ENCODE measurements at regions not wholly inside any gene's neighbourhood (a gene's known extent, or its start where the extent isn't known, plus 50 kb on each side); places are given as distances from the start of the nearest gene placed in this dataset.
"Not testable (repeated sequence)": the region's sequence is repeated elsewhere in the genome, so short reads cannot be mapped to it uniquely, and the experiment has no call there.

DNA sequence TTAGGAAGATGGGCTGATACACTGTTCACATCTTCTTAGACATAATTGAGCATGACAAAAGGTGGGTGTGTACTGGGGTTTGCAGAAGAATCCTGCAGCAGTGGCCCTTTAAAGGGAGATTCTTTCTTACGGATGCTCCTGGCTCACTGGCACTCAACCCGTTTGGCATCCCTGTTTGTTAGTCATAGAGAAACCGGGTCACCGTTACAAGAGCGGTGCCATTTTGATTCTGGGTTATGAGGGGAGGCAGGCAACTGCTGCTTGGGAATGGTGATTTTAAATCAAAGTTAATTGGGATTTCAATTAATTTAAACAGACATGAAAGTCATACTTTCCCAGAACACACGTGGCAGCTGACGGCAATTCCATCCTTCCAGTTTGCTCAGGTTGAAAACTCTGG is 245.8 kb downstream of the AACS start:
- no peak for DNase-seq (ENCODE audit: low spot score)

DNA sequence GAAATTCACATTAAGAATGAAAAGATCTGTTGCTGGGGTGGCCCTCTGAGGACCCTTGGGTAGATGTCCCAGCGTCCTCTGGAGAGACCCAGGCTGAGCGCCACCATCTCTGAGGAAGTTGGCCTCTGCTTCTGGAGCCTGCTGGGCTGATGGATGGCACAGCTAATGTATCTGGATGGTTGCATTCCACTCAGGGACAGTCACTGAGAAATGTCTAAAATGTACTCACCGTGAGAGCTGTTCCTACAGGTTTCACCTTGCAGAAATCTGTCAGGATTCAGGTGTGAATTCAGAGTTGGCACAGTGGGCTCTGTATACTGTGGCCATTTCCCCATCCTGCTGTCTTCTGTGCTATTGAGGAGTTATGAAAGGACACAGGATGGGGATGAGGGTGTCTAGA is 247.2 kb downstream of the AACS start:
- DNase-seq (ENCODE audit: low spot score) = no peak

DNA sequence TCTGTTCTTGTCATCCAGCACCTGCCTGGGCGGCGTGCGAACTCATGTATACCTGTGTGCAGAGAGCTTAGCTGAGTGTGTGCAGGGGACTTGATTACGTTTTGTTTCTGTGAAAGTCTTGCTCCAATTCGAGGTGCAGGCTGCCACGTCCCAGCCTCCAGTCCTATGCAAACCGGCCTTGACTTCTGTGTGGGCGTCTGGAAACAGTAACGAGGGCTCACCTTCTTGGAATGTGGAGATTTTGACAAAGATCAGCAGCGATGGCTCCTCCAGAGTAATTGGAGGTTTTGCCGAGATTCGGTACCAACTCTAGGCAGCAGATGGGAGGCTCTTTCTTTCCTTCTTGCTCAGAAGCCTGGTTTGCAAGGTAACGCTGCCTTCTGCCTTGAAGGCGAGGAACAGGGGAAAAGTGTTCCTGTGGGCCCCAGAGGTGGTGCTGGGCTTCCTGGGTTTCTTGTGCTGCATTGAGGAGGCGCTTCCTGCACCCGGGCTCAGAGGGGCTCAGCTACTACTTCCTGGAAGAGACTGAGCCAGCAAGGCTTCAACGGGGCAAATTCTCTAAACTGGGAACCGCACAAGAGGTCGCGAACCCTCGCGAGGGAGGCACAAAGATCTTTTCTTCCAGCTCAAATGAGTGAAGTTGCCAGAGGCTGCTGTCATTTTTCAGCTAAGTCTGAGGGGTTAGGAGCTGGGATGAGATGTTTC is 249.0 kb downstream of the AACS start:
- no peak for DNase-seq (ENCODE audit: low spot score)

DNA sequence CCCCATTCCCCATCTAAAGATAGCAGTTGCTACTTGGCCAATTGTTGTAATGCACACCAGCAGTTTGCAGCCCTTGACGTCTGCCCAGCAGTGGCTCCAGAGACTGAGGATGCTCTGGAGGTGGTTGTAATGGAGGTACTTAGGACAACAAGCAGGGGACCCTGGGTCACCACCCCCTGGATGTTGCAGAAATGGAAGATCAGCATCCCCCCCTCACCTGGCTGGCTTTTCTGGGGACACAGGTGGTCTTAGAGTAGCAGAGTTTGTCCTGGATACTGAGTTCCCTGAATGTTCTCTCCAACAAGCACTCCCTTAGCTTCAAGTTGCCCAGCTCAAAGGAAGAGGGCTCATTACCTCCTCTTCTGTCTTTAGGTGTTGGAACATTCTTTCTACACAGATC is 250.5 kb downstream of the AACS start:
- no peak for DNase-seq (ENCODE audit: low spot score)

DNA sequence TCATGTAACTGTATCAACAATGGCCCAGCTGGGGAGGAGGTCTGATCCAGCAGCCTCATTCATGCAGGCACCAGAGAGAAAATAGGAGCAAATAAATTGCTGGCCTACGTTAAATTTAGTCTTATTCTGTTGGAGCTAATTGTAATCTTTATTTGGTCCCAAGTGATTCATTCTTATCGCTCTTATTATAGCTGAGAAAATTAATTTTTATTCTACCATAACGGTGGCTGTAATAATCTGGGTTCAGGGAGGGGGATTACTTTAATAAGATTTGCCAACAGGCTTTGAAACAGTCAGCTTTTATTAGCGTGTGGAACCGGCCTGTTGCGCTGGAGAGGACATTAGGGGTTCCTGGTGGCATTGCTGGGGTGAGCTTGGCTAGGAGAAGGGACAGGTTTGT is 254.9 kb downstream of the AACS start:
- DNase-seq (ENCODE audit: low spot score) = no peak

DNA sequence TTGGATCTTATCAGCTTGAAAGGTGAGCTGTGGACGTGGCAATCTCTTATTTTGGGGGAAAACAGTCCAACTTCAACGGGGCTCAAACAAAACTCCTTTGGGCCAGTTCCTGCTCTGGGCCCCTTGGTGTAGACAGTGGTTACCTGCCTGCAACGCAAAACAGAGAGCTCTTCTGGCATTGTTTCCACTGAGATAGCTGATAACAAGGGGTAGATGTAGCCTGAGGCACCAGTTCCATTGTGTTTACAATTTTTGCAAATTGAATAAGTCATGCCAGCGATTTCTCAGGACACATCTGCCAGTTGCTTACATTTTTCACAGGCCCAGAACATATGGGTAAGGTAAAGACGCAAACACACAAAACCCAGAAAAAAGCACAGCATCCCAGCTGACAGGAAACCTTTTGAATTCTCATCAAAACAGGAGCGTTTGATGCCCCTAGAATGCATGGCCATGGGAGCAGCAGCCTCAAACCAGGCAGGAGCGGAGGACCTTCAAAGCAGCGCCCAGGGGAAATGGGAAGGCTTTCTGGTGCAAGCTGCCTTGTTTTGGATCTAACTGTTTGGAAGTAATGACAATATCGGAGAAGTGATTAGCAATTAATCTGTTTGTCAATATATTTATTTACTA is 259.7 kb downstream of the AACS start:
- DNase-seq (ENCODE audit: low spot score) = no peak

DNA sequence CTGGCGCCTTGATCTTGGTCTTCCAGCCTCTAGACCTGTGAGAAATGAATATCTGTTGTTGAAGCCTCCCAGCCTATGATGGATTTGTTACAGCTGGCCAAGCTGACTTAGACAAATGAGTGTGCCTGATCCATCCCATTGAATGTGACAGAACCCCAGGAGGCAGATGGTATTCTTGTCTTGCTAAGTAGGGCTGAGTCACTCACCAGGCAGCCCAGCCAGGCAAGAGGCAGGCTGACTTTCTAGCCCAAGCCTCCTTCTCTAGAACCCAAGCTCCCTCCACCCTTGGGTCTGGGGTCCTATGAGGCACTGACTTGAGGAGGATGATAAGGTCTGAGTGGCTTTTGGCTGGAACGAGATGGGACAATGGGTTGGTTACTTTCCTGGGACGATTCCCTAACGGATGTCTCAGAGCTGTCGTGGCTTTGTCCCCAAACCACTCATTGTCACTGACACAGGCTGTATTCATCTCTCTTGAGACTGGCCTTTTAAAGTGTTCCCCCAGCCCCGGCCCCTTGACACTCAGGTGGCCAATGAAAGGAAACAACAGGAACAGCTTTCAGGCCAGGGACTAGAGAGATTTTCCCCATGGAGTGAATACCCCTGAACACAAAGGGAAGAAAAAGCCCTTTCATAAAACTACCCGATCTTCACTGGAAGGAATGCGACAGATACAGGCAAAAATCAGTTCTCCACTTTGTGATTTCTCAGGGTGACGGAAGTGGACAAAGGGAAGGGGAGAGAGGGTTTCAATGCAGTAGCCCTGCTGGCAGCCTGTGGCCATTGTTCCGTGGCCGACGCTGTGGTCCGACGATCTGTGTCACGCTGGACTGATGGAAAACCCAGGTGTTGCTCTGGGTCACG is 264.2 kb downstream of the AACS start:
- no peak for DNase-seq (ENCODE audit: low spot score)

DNA sequence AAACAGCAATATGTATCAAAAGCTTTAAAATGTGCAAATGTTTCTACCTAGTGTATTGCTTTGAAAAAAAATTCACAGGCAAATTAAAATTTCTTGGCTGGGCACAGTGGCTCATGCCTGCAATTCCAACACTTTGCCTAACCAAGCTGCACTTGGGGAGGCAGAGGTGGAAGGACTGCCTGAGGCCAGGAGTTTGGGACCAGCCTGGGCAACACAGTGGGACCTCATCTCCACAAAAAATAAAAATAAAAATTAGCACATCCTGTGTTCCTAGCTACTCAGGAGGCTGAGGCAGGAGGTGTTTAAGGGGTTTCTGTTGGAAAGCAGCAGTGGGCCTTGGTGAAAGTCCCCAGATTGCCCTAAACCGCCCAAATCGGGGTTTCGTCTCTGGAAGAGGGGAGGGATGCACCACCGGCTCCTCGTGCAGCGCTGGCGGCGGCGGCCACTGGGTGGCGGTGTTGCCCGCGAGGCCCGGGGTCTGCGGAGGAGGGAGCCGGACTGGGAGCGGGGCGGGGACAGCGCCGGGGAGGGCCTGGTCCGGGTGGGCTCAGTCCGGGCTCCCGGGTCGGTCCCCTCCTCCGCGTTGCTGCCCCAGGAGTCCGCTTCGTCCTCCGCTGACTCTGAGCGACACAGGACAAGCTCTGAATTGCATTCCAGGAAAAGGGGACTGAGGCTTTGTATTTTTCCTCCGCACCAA is 265.6 kb downstream of the AACS start:
- DNase-seq (ENCODE audit: low spot score) = peak; percentile 83

DNA sequence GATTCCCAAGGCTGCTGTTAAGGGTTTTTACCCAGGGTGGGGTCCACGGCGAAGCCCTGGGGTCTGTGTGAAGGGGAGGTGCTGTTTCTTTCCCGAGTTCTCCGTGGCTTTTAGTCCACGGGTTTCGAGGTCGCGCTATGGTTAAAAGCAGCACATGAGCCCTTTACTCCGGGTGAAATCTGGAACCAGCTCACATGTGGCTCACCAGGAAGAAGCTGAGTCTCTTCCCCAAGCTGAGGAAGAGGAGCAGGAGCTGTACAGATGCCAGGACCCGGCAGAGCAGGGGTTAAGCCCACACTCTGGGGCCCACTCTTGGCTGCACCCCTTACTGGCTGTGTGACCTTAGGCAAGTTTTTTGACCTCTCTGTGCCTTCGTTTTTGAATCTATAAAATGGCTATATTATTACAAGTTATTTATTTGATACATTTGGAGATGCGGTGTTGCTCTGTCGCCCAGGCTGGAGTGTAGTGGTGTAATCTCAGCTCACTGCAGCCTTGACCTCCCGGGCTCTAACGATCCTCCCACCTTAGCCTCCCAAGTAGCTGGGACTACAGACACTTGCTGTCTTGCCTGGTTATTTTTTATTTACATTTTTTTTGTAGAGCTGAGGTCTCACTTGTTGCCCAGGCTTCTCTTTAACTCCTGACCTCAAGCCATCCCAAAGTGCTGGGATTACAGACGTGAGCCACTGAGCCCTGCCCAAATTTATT is 266.3 kb downstream of the AACS start:
- DNase-seq (ENCODE audit: low spot score) = no peak

DNA sequence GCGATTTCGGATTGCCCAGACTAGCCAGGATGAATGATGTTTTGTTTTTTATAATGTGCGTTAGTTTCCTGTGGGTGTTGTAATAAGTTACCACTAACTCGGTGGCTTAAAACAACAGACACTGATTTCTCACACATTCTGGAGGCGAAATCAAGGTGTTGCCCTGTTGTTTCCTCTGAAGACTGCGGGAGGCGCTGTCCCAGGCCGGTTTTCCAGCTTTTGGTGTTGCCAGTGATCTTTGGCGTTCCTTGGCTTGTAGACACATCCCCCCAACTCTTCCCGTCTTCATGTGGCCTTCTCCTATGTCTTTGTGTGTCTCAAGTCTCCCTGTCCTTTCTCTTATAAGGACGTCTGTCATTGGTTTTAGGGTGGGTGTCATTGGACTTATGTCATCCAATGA is 267.7 kb downstream of the AACS start:
- DNase-seq (ENCODE audit: low spot score) = no peak

DNA sequence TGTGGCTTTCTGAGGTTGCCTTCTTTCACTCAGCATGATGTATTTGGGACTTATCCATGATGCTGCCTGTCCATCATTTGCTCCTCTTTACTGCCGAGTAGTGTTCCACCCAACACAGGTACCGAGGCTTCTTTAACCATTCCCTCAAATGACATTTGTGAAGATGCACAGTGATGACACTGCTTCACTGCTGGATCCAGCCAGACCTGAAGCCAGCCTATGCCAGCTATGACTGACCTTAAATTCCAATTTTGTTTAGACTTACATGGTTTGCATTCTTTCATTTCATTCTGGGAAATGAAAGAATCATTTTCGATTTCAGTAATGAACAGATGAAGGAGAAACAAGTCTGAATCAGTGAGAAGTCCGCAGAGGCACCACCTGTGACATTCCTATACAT is 271.0 kb downstream of the AACS start:
- no peak for DNase-seq (ENCODE audit: low spot score)

DNA sequence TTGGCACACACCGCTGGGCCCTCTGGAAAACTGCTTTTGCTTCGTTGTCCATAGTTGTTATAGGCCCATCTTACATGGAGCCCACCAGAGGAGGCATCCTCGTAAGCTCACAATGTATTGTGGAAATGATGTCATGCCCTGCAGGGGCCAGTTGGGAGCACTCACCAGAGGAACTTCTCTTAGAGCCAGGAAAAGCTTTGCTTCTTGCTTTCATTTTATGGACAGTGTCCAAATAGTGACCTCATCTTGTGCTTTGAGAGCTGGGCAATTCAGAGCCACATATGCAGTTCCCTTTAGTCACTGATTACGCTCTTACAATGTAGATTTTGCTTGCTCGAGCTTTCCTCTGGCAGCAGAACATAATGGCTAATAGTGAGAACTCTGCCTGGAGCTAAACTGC is 275.6 kb downstream of the AACS start:
- DNase-seq (ENCODE audit: low spot score) = peak; percentile 12

DNA sequence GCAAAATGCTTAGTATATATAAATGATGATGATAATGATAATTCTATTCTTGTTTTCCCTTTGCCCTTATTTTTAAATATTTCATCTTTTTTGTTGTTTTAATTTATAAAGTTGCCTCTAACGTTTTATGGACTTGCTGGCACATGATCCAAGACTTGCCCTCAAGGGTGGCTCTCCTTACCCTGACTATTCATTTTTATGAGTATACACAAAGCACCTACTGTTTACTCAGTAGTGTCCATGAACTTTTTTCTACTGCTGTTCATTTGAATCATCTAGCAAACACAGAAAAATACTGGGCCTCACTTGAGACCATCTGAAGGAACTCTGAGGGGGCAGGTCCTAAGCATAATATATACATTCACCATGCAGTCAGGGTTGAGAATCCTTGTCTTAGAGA is 276.2 kb downstream of the AACS start:
- no peak for DNase-seq (ENCODE audit: low spot score)

DNA sequence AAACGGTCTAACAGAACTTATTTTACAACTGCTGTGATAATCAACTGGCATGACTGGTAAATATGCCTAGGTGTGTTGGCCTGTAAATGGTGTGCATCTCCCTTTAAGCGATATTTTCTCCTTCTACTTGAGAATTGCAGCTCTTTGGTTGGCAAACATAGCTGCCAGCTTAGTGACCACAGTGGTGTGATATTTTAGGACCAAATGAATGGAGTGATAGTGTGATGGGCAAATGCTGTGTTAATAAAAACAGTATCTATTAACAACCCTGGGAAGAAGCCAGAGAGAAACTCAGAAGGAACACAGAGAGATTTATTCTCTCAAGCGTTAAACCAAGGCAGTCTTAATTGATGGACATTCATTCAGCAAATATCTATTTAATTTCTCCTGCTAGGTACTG is 278.4 kb downstream of the AACS start:
- DNase-seq (ENCODE audit: low spot score) = no peak

DNA sequence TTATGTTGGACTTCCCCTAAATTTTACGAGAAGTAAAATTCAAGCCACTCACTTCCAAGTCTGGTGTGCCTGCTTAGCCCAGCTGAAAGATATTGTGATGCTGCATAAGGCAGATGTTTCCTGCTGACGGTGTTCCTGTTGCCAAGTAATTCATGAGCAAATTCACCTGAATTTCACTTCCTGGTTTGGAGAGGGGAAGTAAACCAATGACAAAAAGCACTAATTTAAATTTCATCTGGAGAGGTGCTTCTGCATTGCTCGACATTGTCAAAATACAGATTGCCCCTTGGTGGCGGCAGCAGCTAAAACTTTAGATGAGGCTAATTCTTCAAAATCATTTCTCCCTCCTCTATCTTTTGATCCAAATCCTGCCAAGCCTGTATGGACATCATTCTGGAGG is 281.1 kb downstream of the AACS start:
- DNase-seq (ENCODE audit: low spot score) = no peak

DNA sequence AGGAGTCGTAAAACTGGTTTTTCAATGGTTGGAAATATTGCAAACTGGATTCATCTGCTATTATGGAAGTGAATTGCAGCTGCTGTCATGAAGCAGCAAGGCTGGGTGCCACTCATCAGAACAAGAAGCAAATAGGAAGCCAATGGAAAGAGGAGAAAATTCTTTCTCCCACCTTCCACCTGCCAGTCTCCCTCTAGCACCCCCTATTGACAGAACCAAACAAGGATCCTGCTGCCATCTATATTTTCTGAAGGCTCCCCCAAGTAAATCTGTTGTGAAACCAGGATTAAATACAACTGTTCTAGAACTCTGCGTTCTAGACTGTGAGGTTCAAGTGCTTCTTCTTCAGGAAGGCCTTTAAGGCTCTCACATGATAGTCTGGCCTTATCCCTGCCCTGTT is 286.6 kb downstream of the AACS start:
- no peak for DNase-seq (ENCODE audit: low spot score)

DNA sequence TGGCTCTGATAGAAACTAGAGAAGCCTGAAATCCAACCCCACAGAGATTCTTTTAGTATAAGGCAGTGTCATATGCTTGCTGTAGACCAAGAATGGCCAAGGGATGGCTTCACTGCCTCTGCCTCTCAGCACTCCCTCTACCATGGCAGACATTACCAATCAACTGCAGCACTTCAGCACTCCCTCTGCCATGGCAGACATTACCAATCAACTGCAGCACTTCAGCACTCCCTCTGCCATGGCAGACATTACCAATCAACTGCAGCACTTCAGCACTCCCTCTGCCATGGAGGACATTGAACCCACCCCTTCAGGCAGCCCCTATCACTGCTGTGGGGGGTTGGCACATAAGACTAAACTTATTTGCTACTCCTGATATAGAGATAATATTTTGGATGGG is 287.8 kb downstream of the AACS start:
- DNase-seq (ENCODE audit: low spot score) = not testable (repeated sequence)

DNA sequence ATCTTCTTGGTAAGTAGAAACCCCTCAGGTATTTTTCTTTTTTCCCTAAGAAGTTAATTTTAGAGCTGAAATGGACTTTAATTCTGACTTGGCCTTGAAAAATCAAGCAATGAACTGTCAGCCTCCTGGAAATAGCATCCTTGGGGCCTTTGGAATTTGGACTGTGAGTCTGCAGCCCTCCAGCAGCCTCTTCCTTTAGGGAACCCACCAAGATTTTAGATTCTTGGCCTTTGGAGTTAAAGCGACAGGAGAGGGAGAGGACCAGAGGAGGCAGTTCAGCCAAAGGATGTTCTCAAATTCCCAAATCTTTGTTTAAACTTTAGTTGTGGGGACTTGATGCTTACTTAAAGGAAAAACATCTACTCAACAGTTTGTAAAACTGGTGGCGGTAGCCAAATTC is 288.6 kb downstream of the AACS start:
- DNase-seq (ENCODE audit: low spot score) = no peak

DNA sequence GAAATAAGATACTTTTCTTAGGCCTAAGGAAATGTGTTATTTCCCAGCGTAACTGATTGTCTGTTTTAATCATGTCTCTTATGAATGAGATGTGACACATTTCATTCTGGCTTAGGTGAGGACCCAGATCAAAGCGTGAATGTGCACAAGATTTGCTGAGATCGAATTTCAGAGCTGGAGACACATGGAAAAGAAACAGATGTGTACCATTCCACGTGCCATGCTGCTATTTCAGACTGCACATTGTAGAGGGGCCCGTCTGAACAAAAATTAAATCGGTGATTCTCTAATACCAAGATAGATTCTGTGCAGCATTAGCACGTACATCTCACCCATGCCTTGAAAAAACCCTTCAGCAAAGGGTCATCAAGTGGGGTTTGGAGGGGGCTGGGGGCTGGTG is 290.4 kb downstream of the AACS start:
- no peak for DNase-seq (ENCODE audit: low spot score)

DNA sequence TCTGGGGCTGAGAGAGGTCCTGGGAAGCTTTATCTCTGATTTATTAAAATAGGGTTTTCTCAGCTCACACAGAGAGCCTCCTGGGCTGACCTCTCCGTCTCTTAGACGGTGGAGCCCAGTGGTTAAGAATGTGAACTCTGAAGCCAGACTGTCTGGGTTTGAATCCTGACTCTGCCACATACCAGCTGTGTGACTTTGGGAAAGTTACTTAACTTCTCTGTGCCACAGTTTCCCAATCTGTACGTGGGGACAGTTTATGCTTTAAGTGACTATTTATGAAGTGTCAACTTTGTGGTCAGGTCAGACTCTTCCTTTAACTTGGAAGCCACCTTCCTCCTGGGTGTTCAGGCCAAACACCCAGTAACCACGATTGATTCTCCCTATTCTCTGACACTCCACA is 290.9 kb downstream of the AACS start:
- no peak for DNase-seq (ENCODE audit: low spot score)

DNA sequence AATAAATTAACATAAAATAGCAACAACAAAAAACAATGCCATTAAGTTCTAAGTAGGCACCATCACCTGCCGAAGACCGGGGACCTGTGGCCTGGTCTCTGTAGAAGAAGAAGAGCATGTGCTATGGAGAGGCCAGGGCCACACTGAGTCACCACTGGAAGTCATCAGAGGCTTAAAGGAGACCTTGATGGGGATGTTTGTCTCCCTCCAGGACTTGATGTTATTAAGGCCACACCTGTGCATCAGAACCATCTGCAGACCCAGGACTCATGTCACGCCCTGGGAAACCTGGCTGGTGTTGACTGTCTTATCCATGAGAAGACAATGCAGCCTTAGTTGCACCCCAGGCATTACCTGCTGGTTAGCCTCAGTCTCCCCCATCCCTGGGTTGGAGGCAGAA is 292.3 kb downstream of the AACS start:
- no peak for DNase-seq (ENCODE audit: low spot score)

DNA sequence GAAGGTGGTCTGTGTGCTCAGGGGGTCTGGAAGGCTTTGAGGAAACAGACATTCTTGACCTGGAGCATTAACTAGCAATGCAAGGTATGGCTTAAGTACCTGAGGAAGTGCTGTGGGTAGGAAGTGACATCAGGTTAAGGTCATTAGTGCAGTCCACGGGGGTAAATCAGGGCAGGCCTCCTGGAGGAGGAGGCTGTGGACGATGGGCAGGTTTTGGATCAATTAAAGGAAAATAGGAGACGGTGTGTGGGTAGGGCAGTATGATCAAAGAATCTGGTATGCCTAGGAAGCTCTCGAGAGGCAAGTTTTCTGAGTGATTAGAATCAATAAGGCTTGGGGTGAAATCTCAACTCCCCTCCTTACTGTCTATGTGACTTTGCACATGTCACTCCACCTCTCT is 295.3 kb downstream of the AACS start:
- no peak for DNase-seq (ENCODE audit: low spot score)

Measured in AG08395 (cell line).